Adrenal gland (tissue), 5 donors: ENCODE measurements at regions not wholly inside any gene's neighbourhood (a gene's known extent, or its start where the extent isn't known, plus 50 kb on each side); places are given as distances from the start of the nearest gene placed in this dataset.

ENCODE experiments used
- POLR2A ChIP-seq, 2 donors: fragments of 450-650 bp; IDR thresholded peaks; one replicate each; pipeline ENCODE4 v1.6.1; 2017; ENCODE audit warnings: antibody characterized with exemption in 2 of 2, mild to moderate bottlenecking in 2 of 2, moderate library complexity in 1 of 2
- TF ChIP-seq, protein P1 (sequence below), 6 experiments: fragments of 450-650 bp in 4 of 6; fragments of 200-600 bp in 2 of 6; sonication (generic) in 1 of 6; IDR thresholded peaks; 1 replicate in 5 of 6; 2 replicates in 1 of 6; pipeline versions ENCODE4 v1.5.1 to v1.8.0; 2016 to 2021; ENCODE audit warnings: antibody characterized with exemption in 6 of 6, mild to moderate bottlenecking in 2 of 6, moderate library complexity in 1 of 6
- donor health status: DM: no; HTN: no; CAD: no.

DNA sequence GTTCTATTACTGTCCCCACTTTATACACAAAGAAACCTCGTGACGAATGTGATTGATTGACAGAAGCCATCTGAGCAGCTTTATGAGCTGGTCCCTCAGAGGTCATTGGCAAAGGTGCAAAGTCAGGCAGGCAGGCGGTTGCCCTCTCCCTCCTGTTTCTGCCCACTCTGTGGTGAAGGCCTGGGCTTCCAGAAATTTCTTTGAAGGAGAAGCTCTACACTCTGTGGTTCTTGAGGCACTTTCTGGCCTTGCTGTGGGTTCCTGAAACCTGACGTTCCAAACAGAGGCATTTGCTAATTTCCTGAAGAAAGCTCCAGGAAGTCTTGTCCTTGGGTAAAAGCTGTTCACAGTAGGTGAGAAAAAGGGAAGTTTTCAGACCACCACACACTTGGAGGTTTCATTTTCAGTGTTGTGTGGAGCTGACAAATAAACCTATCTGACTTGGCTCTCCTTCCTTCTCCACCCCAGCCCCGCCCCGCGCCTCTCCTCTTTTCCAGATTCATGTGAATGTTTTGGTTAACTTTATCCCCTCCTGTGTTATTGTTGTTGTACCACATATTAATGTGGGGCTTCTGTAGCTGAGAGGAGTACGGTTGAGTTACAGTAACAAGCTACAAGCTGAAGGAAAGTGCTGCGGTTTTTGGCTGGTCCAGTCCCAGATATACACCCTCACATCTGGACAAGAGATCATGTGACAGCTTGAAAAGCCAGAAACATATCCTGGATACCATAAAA, 274.1 kb downstream of the CLIC5 start:
- TF ChIP-seq, protein P1, sequence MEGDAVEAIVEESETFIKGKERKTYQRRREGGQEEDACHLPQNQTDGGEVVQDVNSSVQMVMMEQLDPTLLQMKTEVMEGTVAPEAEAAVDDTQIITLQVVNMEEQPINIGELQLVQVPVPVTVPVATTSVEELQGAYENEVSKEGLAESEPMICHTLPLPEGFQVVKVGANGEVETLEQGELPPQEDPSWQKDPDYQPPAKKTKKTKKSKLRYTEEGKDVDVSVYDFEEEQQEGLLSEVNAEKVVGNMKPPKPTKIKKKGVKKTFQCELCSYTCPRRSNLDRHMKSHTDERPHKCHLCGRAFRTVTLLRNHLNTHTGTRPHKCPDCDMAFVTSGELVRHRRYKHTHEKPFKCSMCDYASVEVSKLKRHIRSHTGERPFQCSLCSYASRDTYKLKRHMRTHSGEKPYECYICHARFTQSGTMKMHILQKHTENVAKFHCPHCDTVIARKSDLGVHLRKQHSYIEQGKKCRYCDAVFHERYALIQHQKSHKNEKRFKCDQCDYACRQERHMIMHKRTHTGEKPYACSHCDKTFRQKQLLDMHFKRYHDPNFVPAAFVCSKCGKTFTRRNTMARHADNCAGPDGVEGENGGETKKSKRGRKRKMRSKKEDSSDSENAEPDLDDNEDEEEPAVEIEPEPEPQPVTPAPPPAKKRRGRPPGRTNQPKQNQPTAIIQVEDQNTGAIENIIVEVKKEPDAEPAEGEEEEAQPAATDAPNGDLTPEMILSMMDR (IDR thresholded peaks at IDR 0.05) = no peak
- TF ChIP-seq POLR2A (IDR thresholded peaks at IDR 0.05) = no peak
